Stimulated activated CD4-positive, alpha-beta T cell treated with anti-CD3 and anti-CD28 coated beads, Interleukin-15, amount 100 ng/mL, for 48 hours (primary cell): ENCODE measurements at regions not wholly inside any gene's neighbourhood (a gene's known extent, or its start where the extent isn't known, plus 50 kb on each side); places are given as distances from the start of the nearest gene placed in this dataset.
"Not testable (repeated sequence)": the region's sequence is repeated elsewhere in the genome, so short reads cannot be mapped to it uniquely, and the experiment has no call there.

ENCODE experiments used
- DNase-seq, 2 donors: peaks; one replicate each; pipeline ENCODE4 v3.0.0-alpha.2; 2020; ENCODE audit warnings: low read depth in 2 of 2

- no peak for DNase-seq
These were observed 156.1 kb upstream of the SALL4 start for GRCh38 chr20:51958099-51959065.

- DNase-seq = no peak
These were observed 153.4 kb upstream of the SALL4 start for GRCh38 chr20:51955756-51956155.

GRCh38 chr20:51953731-51954340 is 151.5 kb upstream of the SALL4 start:
- no peak for DNase-seq

- no peak for DNase-seq
These were observed 148.6 kb upstream of the SALL4 start for GRCh38 chr20:51950926-51951325.

- no peak for DNase-seq
These were observed 144.3 kb upstream of the SALL4 start for GRCh38 chr20:51946586-51946985.

- DNase-seq = no peak
These were observed 143.6 kb upstream of the SALL4 start for GRCh38 chr20:51945881-51946280.

- no peak for DNase-seq
These were observed 142.9 kb upstream of the SALL4 start for GRCh38 chr20:51945177-51945576.

- DNase-seq = no peak
These were observed 141.4 kb upstream of the SALL4 start for GRCh38 chr20:51943761-51944160.

GRCh38 chr20:51943326-51943725 is 141.0 kb upstream of the SALL4 start:
- DNase-seq = not testable (repeated sequence)

GRCh38 chr20:51941503-51941902 is 139.2 kb upstream of the SALL4 start:
- DNase-seq = no peak

- DNase-seq = no peak
These were observed 136.9 kb upstream of the SALL4 start for GRCh38 chr20:51939259-51939585.

GRCh38 chr20:51938559-51939258 is 136.4 kb upstream of the SALL4 start:
- DNase-seq = no peak

GRCh38 chr20:51937779-51938178 is 135.5 kb upstream of the SALL4 start:
- DNase-seq = no peak

- DNase-seq = no peak
These were observed 134.1 kb upstream of the SALL4 start for GRCh38 chr20:51936377-51936776.

GRCh38 chr20:51935003-51935358 is 132.7 kb upstream of the SALL4 start:
- DNase-seq = no peak

- DNase-seq = no peak
These were observed 132.1 kb upstream of the SALL4 start for GRCh38 chr20:51934301-51935002.

- DNase-seq = no peak
These were observed 129.1 kb upstream of the SALL4 start for GRCh38 chr20:51931371-51931781.

- no peak for DNase-seq
These were observed 128.5 kb upstream of the SALL4 start for GRCh38 chr20:51930775-51931174.

- no peak for DNase-seq
These were observed 126.6 kb upstream of the SALL4 start for GRCh38 chr20:51928931-51929330.

- DNase-seq = not testable (repeated sequence)
These were observed 125.6 kb upstream of the SALL4 start for GRCh38 chr20:51927970-51928369.

- no peak for DNase-seq
These were observed 124.5 kb upstream of the SALL4 start for GRCh38 chr20:51926670-51927305.

- DNase-seq = no peak
These were observed 122.2 kb upstream of the SALL4 start for GRCh38 chr20:51924509-51924908.
